ENCODE measurements at regions not wholly inside any gene's neighbourhood (a gene's known extent, or its start where the extent isn't known, plus 50 kb on each side); places are given as distances from the start of the nearest gene placed in this dataset.

DNA sequence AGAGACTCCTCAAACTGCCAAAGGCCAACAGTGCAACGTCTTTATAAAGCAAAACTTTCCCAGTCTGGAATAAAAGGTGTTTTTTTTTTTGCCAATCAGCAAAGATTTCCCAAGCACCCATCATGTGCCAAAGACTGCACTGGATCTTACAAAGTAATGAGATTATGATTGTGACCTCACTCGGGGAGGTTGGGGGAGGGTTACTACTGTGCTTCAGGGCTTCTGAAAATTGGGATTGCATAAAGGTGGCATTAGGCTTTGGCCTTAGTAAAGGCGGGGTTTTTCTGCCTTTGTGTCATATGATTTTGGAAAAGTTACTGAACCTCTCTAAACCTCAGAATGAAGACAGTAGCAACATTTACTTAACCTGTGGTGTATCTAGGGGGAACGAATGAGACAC lies 233.8 kb downstream of the DACT1 start:
- no peak for TF ChIP-seq EZH2 (IDR thresholded peaks at IDR 0.05; ENCODE audit: borderline replicate concordance, low read length)
- no peak overlapping the region for H3K4me2 ChIP-seq (ENCODE audit: low read length)
- H3K79me2 ChIP-seq (ENCODE audit: insufficient read depth, low read length), result no peaks in the 10 kb centered on the region
- H4K20me1 ChIP-seq (ENCODE audit: insufficient read depth, low read length), result no peaks in the 10 kb centered on the region
- no peaks in the 10 kb centered on the region for H3F3A ChIP-seq (ENCODE audit: insufficient read depth, low read length)
- H3K9ac ChIP-seq (ENCODE audit: low read length), result no peak overlapping the region
- no peaks in the 10 kb centered on the region for H3K9me2 ChIP-seq (ENCODE audit: low read depth, low read length)
- no peaks in the 10 kb centered on the region for H3K9me3 ChIP-seq (ENCODE audit: low read length)
- no peak overlapping the region for H3K27ac ChIP-seq (ENCODE audit: low read depth, low read length, poor library complexity, severe bottlenecking)
- H3K4me3 ChIP-seq (ENCODE audit: low read depth, low read length, poor library complexity, severe bottlenecking), result no peak overlapping the region
- no peak overlapping the region for H2AFZ ChIP-seq (ENCODE audit: low read length)
- no peaks in the 10 kb centered on the region for H3K36me3 ChIP-seq (ENCODE audit: insufficient read depth, low read length)
- H3K27me3 ChIP-seq (ENCODE audit: insufficient read depth, low read length), result no peaks in the 10 kb centered on the region
- H3K4me1 ChIP-seq (ENCODE audit: insufficient read depth, low read length, severe bottlenecking), result no peaks in the 10 kb centered on the region

DNA sequence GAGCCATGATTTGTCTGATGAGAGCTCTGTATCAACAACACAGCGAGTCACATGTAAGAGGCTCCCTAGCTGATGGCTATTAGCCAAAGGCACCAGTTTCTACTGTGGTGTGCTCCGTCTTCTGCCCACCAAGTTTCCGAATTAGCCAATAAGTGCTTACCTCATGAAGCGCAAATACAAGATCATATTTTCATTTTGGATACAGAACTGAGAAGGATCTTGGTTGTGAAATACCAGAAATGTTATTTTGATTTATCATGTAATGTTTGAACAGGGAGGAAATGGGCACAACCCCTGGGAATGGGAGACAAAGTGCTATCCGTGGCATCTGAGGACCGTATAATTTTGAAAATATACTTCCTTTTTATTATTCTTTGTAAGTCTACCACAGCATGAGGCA lies 234.3 kb downstream of the DACT1 start:
- H3K9me3 ChIP-seq (ENCODE audit: low read length), result no peaks in the 10 kb centered on the region
- H3F3A ChIP-seq (ENCODE audit: insufficient read depth, low read length), result no peaks in the 10 kb centered on the region
- no peaks in the 10 kb centered on the region for H3K27me3 ChIP-seq (ENCODE audit: insufficient read depth, low read length)
- no peak overlapping the region for H3K9ac ChIP-seq (ENCODE audit: low read length)
- no peak overlapping the region for H3K4me2 ChIP-seq (ENCODE audit: low read length)
- H3K9me2 ChIP-seq (ENCODE audit: low read depth, low read length), result no peaks in the 10 kb centered on the region
- no peak overlapping the region for H3K4me3 ChIP-seq (ENCODE audit: low read depth, low read length, poor library complexity, severe bottlenecking)
- no peak overlapping the region for H2AFZ ChIP-seq (ENCODE audit: low read length)
- no peaks in the 10 kb centered on the region for H3K36me3 ChIP-seq (ENCODE audit: insufficient read depth, low read length)
- H3K4me1 ChIP-seq (ENCODE audit: insufficient read depth, low read length, severe bottlenecking), result no peaks in the 10 kb centered on the region
- no peak for TF ChIP-seq EZH2 (IDR thresholded peaks at IDR 0.05; ENCODE audit: borderline replicate concordance, low read length)
- TF ChIP-seq, protein P1, sequence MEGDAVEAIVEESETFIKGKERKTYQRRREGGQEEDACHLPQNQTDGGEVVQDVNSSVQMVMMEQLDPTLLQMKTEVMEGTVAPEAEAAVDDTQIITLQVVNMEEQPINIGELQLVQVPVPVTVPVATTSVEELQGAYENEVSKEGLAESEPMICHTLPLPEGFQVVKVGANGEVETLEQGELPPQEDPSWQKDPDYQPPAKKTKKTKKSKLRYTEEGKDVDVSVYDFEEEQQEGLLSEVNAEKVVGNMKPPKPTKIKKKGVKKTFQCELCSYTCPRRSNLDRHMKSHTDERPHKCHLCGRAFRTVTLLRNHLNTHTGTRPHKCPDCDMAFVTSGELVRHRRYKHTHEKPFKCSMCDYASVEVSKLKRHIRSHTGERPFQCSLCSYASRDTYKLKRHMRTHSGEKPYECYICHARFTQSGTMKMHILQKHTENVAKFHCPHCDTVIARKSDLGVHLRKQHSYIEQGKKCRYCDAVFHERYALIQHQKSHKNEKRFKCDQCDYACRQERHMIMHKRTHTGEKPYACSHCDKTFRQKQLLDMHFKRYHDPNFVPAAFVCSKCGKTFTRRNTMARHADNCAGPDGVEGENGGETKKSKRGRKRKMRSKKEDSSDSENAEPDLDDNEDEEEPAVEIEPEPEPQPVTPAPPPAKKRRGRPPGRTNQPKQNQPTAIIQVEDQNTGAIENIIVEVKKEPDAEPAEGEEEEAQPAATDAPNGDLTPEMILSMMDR (IDR thresholded peaks at IDR 0.05; ENCODE audit: low read length), result no peak
- no peak overlapping the region for H3K27ac ChIP-seq (ENCODE audit: low read depth, low read length, poor library complexity, severe bottlenecking)
- H4K20me1 ChIP-seq (ENCODE audit: insufficient read depth, low read length), result no peaks in the 10 kb centered on the region
- no peaks in the 10 kb centered on the region for H3K79me2 ChIP-seq (ENCODE audit: insufficient read depth, low read length)

GRCh38 chr14:58873228-58873953 lies 235.6 kb downstream of the DACT1 start:
- H3K9me2 ChIP-seq (ENCODE audit: low read depth, low read length), result no peaks in the 10 kb centered on the region
- no peaks in the 10 kb centered on the region for H3K9me3 ChIP-seq (ENCODE audit: low read length)
- no peak for TF ChIP-seq EZH2 (IDR thresholded peaks at IDR 0.05; ENCODE audit: borderline replicate concordance, low read length)
- TF ChIP-seq, protein P1 (IDR thresholded peaks at IDR 0.05; ENCODE audit: low read length), result no peak

GRCh38 chr14:58875613-58876012 lies 237.9 kb downstream of the DACT1 start:
- H2AFZ ChIP-seq (ENCODE audit: low read length), result no peak overlapping the region
- H3K27ac ChIP-seq (ENCODE audit: low read depth, low read length, poor library complexity, severe bottlenecking), result no peak overlapping the region
- H3K9me3 ChIP-seq (ENCODE audit: low read length), result no peaks in the 10 kb centered on the region
- H3K4me3 ChIP-seq (ENCODE audit: low read depth, low read length, poor library complexity, severe bottlenecking), result no peak overlapping the region
- H3K27me3 ChIP-seq (ENCODE audit: insufficient read depth, low read length), result no peaks in the 10 kb centered on the region
- no peaks in the 10 kb centered on the region for H3F3A ChIP-seq (ENCODE audit: insufficient read depth, low read length)
- no peak overlapping the region for H3K4me2 ChIP-seq (ENCODE audit: low read length)
- TF ChIP-seq EZH2 (IDR thresholded peaks at IDR 0.05; ENCODE audit: borderline replicate concordance, low read length), result no peak
- TF ChIP-seq, protein P1 (IDR thresholded peaks at IDR 0.05; ENCODE audit: low read length), result no peak
- H3K9ac ChIP-seq (ENCODE audit: low read length), result no peak overlapping the region
- no peaks in the 10 kb centered on the region for H3K79me2 ChIP-seq (ENCODE audit: insufficient read depth, low read length)
- no peaks in the 10 kb centered on the region for H4K20me1 ChIP-seq (ENCODE audit: insufficient read depth, low read length)
- H3K9me2 ChIP-seq (ENCODE audit: low read depth, low read length), result no peaks in the 10 kb centered on the region
- H3K4me1 ChIP-seq (ENCODE audit: insufficient read depth, low read length, severe bottlenecking), result no peaks in the 10 kb centered on the region
- no peaks in the 10 kb centered on the region for H3K36me3 ChIP-seq (ENCODE audit: insufficient read depth, low read length)

More at GRCh38 chr14:58873228-58873953, 235.6 kb downstream of the DACT1 start:
- Histone ChIP-seq H3K27ac (ENCODE audit: low read depth, low read length, poor library complexity, severe bottlenecking) (no peak overlapping the region), H3K9ac (ENCODE audit: low read length) (no peak overlapping the region), H3K36me3 (ENCODE audit: insufficient read depth, low read length) (no peaks in the 10 kb centered on the region), H3K4me2 (ENCODE audit: low read length) (no peak overlapping the region), H3K4me1 (ENCODE audit: insufficient read depth, low read length, severe bottlenecking) (no peaks in the 10 kb centered on the region), H3F3A (ENCODE audit: insufficient read depth, low read length) (no peaks in the 10 kb centered on the region), H3K27me3 (ENCODE audit: insufficient read depth, low read length) (no peaks in the 10 kb centered on the region), H2AFZ (ENCODE audit: low read length) (no peak overlapping the region), H4K20me1 (ENCODE audit: insufficient read depth, low read length) (no peaks in the 10 kb centered on the region), H3K79me2 (ENCODE audit: insufficient read depth, low read length) (no peaks in the 10 kb centered on the region), H3K4me3 (ENCODE audit: low read depth, low read length, poor library complexity, severe bottlenecking) (no peak overlapping the region)

Data from OCI-LY1 (cell line).